ENCODE measurements at regions not wholly inside any gene's neighbourhood (a gene's known extent, or its start where the extent isn't known, plus 50 kb on each side); places are given as distances from the start of the nearest gene placed in this dataset.

DNA sequence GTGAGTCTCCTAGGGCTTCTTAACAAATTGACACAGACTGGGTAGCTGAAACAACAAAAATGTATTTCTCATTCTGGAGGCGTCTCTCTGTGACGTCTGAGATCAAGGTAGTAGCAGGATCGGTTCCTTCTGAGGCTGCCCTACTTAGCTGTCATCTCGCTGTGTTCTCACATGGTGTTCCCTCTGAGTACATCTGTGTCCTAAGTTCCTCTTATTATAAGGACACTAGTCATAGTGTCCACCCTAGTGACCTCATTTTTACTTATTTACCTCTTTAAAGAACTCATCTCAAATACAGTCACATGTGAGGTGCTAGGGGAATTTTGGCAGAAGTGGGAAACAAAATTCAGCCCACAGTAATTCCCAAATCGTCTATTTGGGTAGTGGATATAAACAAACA lies 529.1 kb downstream of the NPIPA7 start:
- Mint-ChIP-seq H3K4me1 (ENCODE audit: low read depth, unreplicated experiment) (no peaks in the 10 kb centered on the region), H3K9me3 (ENCODE audit: unreplicated experiment) (no peaks in the 10 kb centered on the region), H3K27me3 (ENCODE audit: unreplicated experiment) (no peaks in the 10 kb centered on the region), H3K36me3 (ENCODE audit: unreplicated experiment) (peaks cover 7% of the 10 kb centered on the region), H3K27ac (ENCODE audit: unreplicated experiment) (no peak overlapping the region), H3K4me3 (ENCODE audit: unreplicated experiment) (no peak overlapping the region)
- no peak for DNase-seq
- TF ChIP-seq, protein P1, sequence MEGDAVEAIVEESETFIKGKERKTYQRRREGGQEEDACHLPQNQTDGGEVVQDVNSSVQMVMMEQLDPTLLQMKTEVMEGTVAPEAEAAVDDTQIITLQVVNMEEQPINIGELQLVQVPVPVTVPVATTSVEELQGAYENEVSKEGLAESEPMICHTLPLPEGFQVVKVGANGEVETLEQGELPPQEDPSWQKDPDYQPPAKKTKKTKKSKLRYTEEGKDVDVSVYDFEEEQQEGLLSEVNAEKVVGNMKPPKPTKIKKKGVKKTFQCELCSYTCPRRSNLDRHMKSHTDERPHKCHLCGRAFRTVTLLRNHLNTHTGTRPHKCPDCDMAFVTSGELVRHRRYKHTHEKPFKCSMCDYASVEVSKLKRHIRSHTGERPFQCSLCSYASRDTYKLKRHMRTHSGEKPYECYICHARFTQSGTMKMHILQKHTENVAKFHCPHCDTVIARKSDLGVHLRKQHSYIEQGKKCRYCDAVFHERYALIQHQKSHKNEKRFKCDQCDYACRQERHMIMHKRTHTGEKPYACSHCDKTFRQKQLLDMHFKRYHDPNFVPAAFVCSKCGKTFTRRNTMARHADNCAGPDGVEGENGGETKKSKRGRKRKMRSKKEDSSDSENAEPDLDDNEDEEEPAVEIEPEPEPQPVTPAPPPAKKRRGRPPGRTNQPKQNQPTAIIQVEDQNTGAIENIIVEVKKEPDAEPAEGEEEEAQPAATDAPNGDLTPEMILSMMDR (IDR thresholded peaks at IDR 0.05; ENCODE audit: partially characterized antibody, unreplicated experiment): no peak

DNA sequence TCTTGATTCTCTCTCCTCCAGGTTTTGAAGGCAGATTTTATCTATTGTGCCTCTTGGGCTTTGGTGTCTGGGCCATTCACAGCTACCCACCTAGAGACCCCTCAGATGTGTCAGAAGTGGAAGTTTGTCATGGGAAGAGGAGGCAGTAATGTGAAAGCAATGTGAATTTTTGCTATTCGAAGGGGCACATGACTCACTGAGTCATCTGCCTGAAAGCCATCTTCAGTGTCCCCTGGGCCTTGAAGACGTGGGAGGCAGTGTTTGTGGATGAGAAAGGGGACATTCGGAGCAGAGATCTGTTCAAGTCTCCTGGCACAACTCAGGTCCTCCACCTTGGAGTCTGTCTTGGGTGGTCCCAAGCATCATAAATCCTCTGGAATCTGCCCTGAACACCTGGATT lies 530.2 kb downstream of the NPIPA7 start:
- H3K4me1 Mint-ChIP-seq (ENCODE audit: low read depth, unreplicated experiment): no peaks in the 10 kb centered on the region
- H3K27me3 Mint-ChIP-seq (ENCODE audit: unreplicated experiment): no peaks in the 10 kb centered on the region
- H3K4me3 Mint-ChIP-seq (ENCODE audit: unreplicated experiment): no peak overlapping the region
- H3K27ac Mint-ChIP-seq (ENCODE audit: unreplicated experiment): no peak overlapping the region
- TF ChIP-seq, protein P1 (IDR thresholded peaks at IDR 0.05; ENCODE audit: partially characterized antibody, unreplicated experiment): no peak
- H3K36me3 Mint-ChIP-seq (ENCODE audit: unreplicated experiment): peaks cover 7% of the 10 kb centered on the region
- no peak for DNase-seq
- no peaks in the 10 kb centered on the region for H3K9me3 Mint-ChIP-seq (ENCODE audit: unreplicated experiment)

DNA sequence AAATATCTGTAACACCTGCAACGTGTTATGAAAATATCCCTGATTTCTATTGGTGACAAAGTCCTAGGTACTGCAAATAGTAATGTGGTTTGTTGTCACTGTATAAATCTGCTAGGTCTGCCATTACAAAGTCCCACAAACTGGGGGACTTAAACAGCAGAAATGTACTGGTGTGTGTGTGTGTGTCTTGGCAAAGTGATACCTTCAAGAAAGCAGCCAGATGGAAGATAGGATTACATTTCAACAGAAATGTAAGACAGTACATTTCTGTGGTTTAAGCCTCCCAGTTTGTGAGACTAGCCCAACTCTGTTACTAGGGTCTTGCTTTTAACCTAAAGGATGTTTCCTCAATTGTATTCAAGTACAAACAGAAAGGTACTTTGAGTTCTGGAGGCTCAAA lies 531.7 kb downstream of the NPIPA7 start:
- H3K27ac Mint-ChIP-seq (ENCODE audit: unreplicated experiment): no peak overlapping the region
- H3K27me3 Mint-ChIP-seq (ENCODE audit: unreplicated experiment): no peaks in the 10 kb centered on the region

DNA sequence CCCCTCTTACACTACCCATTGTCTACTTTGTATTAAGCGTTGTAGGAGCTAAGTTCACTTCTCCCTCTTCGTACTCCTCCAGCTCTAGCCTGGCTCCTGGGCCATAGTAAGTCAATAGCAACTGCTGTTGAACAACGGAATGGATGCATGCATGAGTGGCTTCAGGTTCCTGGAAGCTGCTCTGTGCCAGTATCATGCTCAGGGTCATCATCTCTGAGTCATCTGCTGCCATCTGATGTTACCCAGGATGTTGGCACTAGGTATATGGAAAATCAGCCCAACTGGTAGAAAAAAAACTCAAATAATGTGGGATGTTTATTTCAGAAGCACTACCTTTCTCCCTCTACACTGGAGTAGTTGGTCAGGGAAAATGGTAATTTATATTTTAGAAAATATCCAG lies 536.8 kb downstream of the NPIPA7 start:
- no peak overlapping the region for H3K4me3 Mint-ChIP-seq (ENCODE audit: unreplicated experiment)
- TF ChIP-seq, protein P1 (IDR thresholded peaks at IDR 0.05; ENCODE audit: partially characterized antibody, unreplicated experiment): no peak
- no peaks in the 10 kb centered on the region for H3K27me3 Mint-ChIP-seq (ENCODE audit: unreplicated experiment)
- peaks cover 7% of the 10 kb centered on the region for H3K36me3 Mint-ChIP-seq (ENCODE audit: unreplicated experiment)
- no peak for DNase-seq
- H3K9me3 Mint-ChIP-seq (ENCODE audit: unreplicated experiment): peaks cover 2% of the 10 kb centered on the region
- no peaks in the 10 kb centered on the region for H3K4me1 Mint-ChIP-seq (ENCODE audit: low read depth, unreplicated experiment)
- H3K27ac Mint-ChIP-seq (ENCODE audit: unreplicated experiment): no peak overlapping the region

More for the DNA sequence above, 531.7 kb downstream of the NPIPA7 start:
- Mint-ChIP-seq H3K36me3 (ENCODE audit: unreplicated experiment) (peaks cover 7% of the 10 kb centered on the region), H3K4me3 (ENCODE audit: unreplicated experiment) (no peak overlapping the region), H3K9me3 (ENCODE audit: unreplicated experiment) (no peaks in the 10 kb centered on the region), H3K4me1 (ENCODE audit: low read depth, unreplicated experiment) (no peaks in the 10 kb centered on the region)
- DNase-seq: no peak
- TF ChIP-seq, protein P1 (IDR thresholded peaks at IDR 0.05; ENCODE audit: partially characterized antibody, unreplicated experiment): no peak

DNA sequence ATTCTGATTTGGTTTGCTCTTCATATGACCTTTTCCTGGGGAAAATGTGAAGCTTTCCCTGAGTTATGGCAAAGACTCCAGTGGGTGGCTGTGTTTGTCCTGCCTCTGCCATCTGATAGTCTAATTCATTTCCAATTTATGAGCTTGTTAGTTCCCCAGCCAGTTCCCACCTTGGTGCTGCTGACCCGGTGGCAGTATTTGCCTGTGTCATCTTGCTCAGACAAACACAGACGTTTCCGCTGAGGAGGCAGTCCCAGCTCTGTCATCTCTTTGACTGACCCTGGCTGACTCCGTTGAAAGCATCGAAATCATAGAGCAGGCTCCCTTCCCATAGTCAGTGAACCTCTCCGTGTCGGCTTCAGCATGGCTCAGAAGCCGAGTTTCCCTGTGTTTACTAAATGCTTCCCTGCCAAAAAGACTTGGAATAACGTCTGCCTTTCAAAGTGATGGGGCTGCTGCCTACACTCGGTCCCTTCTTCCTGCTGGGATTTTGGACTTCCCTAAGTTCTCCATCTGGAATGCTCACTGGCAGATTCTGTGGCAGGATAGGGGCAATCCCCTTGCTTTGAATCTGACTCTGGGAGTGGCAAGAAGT lies 538.3 kb downstream of the NPIPA7 start:
- Mint-ChIP-seq H3K4me3 (ENCODE audit: unreplicated experiment) (no peak overlapping the region), H3K9me3 (ENCODE audit: unreplicated experiment) (peaks cover 2% of the 10 kb centered on the region), H3K27me3 (ENCODE audit: unreplicated experiment) (no peaks in the 10 kb centered on the region), H3K36me3 (ENCODE audit: unreplicated experiment) (peaks cover 2% of the 10 kb centered on the region), H3K27ac (ENCODE audit: unreplicated experiment) (no peak overlapping the region), H3K4me1 (ENCODE audit: low read depth, unreplicated experiment) (no peaks in the 10 kb centered on the region)
- no peak for DNase-seq
- TF ChIP-seq, protein P1 (IDR thresholded peaks at IDR 0.05; ENCODE audit: partially characterized antibody, unreplicated experiment): no peak
